B cell (primary cell): ENCODE measurements at regions not wholly inside any gene's neighbourhood (a gene's known extent, or its start where the extent isn't known, plus 50 kb on each side); places are given as distances from the start of the nearest gene placed in this dataset.

Experiments
- ATAC-seq: fragments of 200-7000 bp; cut with Tn5 transposase; one replicate; pipeline ENCODE4 v1.10.0; 2021; ENCODE audit warnings: low read depth, mild to moderate bottlenecking, moderate number of reproducible peaks, moderate library complexity
- CTCF ChIA-PET: fragments of 350-600 bp; sonication (Branson Sonifier 250); formaldehyde crosslinking; loops from one replicate; lab custom pipeline; 2021; ENCODE audit warnings: antibody characterized with exemption, inconsistent platforms; lab: Charles Lee
- POLR2A ChIA-PET: fragments of 350-600 bp; sonication (Branson Sonifier 250); formaldehyde crosslinking; loops from one replicate; lab custom pipeline; 2021; ENCODE audit warnings: antibody characterized with exemption; lab: Charles Lee
- DNase-seq: peaks from one replicate; pipeline ENCODE4 v3.0.0; 2013
- H2AFZ ChIP-seq: 2 replicates; pipeline ENCODE4 v1.6.1; 2012; ENCODE audit warnings: mild to moderate bottlenecking, low read depth, low read length; ENCODE audit not compliant: insufficient read depth, poor library complexity, severe bottlenecking
- H3K27ac ChIP-seq, 2 donors: 1 replicate in 1 of 2; 2 replicates in 1 of 2; pipeline ENCODE4 v1.5.1; 2012 to 2013; ENCODE audit warnings: low read length in 2 of 2, mild to moderate bottlenecking in 2 of 2, moderate library complexity in 1 of 2
- H3K27me3 ChIP-seq, 4 experiments: fragments of 200-600 bp in 1 of 4; sonication (generic) in 1 of 4; replicated peaks in 1 of 4; 1 replicate in 2 of 4; 2 replicates in 2 of 4; pipeline versions ENCODE4 v1.6.1 to v1.7.0; 2013 to 2016; ENCODE audit warnings: low read length in 3 of 4, mild to moderate bottlenecking in 2 of 4, mixed read lengths in 1 of 4, moderate library complexity in 1 of 4; ENCODE audit not compliant: insufficient read depth in 4 of 4, control insufficient read depth in 3 of 4; ENCODE audit errors: control extremely low read depth in 1 of 4
- H3K36me3 ChIP-seq, 2 experiments: replicated peaks in 1 of 2; 1 replicate in 1 of 2; 2 replicates in 1 of 2; pipeline versions ENCODE4 v1.6.1 to v1.7.1; 2013; ENCODE audit warnings: low read length in 1 of 2; ENCODE audit not compliant: insufficient read depth in 2 of 2, control insufficient read depth in 1 of 2; ENCODE audit errors: control extremely low read depth in 1 of 2, extremely low read depth in 1 of 2
- H3K4me1 ChIP-seq, 2 donors: fragments of 200-600 bp in 1 of 2; sonication (generic) in 1 of 2; 1 replicate in 1 of 2; 2 replicates in 1 of 2; pipeline versions ENCODE4 v1.5.1 to v1.6.1; 2013 to 2017; ENCODE audit warnings: low read length in 2 of 2; ENCODE audit not compliant: control insufficient read depth in 2 of 2, insufficient read depth in 2 of 2
- H3K4me2 ChIP-seq: replicated peaks from 2 replicates; pipeline ENCODE3; 2012; ENCODE audit warnings: mild to moderate bottlenecking, low read depth, low read length; ENCODE audit not compliant: poor library complexity, severe bottlenecking
- H3K4me3 ChIP-seq, 5 experiments: fragments of 200-600 bp in 1 of 5; sonication (generic) in 1 of 5; 1 replicate in 3 of 5; 2 replicates in 2 of 5; pipeline versions ENCODE4 v1.5.1 to v1.7.0; 2011 to 2016; ENCODE audit warnings: low read length in 4 of 5, mild to moderate bottlenecking in 4 of 5, low read depth in 2 of 5, control low read depth in 1 of 5, moderate library complexity in 1 of 5; ENCODE audit not compliant: insufficient read depth in 1 of 5; ENCODE audit errors: control extremely low read depth in 1 of 5, extremely low read depth in 1 of 5
- H3K79me2 ChIP-seq: fragments of 200-600 bp; sonication (generic); one replicate; pipeline ENCODE4 v1.6.0; 2016; ENCODE audit warnings: low read length; ENCODE audit not compliant: control insufficient read depth, insufficient read depth
- H3K9ac ChIP-seq: fragments of 200-600 bp; sonication (generic); 2 replicates; pipeline ENCODE4 v1.6.1; 2017; ENCODE audit warnings: mild to moderate bottlenecking, low read length, moderate library complexity
- H3K9me3 ChIP-seq, 3 donors: one replicate each; pipeline versions ENCODE4 v1.6.1 to v1.7.1; 2013; ENCODE audit warnings: low read length in 2 of 3; ENCODE audit not compliant: control insufficient read depth in 2 of 3, insufficient read depth in 1 of 3; ENCODE audit errors: control extremely low read depth in 1 of 3
- H4K20me1 ChIP-seq: 2 replicates; pipeline ENCODE4 v1.6.0; 2012; ENCODE audit warnings: mild to moderate bottlenecking, low read length; ENCODE audit not compliant: insufficient read depth, control insufficient read depth, poor library complexity, severe bottlenecking
- H3K27ac Mint-ChIP-seq: one replicate; pipeline ENCODE4 v1.8.0; 2021; ENCODE audit warnings: mixed read lengths
- H3K27me3 Mint-ChIP-seq: one replicate; pipeline ENCODE4 v1.8.0; 2021; ENCODE audit warnings: mixed read lengths
- H3K4me1 Mint-ChIP-seq: one replicate; pipeline ENCODE4 v1.8.0; 2021; ENCODE audit warnings: mixed read lengths
- H3K4me3 Mint-ChIP-seq: one replicate; pipeline ENCODE4 v1.8.0; 2021; ENCODE audit warnings: mixed read lengths
- H3K9me3 Mint-ChIP-seq: one replicate; pipeline ENCODE4 v1.8.0; 2022; ENCODE audit warnings: mixed read lengths; ENCODE audit not compliant: insufficient read depth
- EZH2 ChIP-seq: IDR thresholded peaks from 2 replicates; pipeline ENCODE4 v1.6.1; 2012; ENCODE audit warnings: borderline replicate concordance, low read depth, mild to moderate bottlenecking, moderate library complexity, low read length; ENCODE audit not compliant: insufficient read depth, poor library complexity, severe bottlenecking
- WGBS: methylation state at CpG from one replicate; pipeline ENCODE4 v1.1.5; 2013; ENCODE audit warnings: missing lambda C conversion rate; ENCODE audit not compliant: insufficient coverage; 5-methylcytosine and 5-hydroxymethylcytosine counted together
- intact Hi-C: fragments of 100-400 bp; cut with micrococcal nuclease; formaldehyde crosslinking; loops from one replicate; pipeline ENCODE4 v1.10.0; 2022
- TF ChIP-seq, protein P1 (sequence below): fragments of 200-600 bp; IDR thresholded peaks from one replicate; pipeline ENCODE4 v1.8.0; 2022; ENCODE audit warnings: antibody characterized with exemption, mild to moderate bottlenecking

DNA sequence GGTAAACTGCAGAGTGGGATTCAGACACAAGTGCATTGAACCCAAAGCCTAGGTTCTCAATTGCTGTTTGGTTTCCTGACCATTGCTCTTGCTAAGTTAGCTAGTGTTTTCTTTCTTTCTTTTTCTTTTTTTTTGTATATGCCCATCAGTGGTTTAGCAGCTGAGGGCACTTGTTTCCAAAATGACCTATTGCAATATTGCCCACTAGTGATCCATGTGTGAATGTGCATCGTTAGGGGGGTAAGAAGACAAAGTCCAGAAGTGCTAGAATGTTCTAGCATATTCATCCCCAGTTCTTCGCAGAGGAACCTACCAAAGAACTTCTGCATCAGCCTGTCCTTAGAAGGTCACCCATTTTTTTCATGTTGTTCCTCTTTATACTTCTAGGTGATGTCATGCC lies 252.8 kb upstream of the GPR26 start:
- no peak for TF ChIP-seq EZH2
- TF ChIP-seq, protein P1, sequence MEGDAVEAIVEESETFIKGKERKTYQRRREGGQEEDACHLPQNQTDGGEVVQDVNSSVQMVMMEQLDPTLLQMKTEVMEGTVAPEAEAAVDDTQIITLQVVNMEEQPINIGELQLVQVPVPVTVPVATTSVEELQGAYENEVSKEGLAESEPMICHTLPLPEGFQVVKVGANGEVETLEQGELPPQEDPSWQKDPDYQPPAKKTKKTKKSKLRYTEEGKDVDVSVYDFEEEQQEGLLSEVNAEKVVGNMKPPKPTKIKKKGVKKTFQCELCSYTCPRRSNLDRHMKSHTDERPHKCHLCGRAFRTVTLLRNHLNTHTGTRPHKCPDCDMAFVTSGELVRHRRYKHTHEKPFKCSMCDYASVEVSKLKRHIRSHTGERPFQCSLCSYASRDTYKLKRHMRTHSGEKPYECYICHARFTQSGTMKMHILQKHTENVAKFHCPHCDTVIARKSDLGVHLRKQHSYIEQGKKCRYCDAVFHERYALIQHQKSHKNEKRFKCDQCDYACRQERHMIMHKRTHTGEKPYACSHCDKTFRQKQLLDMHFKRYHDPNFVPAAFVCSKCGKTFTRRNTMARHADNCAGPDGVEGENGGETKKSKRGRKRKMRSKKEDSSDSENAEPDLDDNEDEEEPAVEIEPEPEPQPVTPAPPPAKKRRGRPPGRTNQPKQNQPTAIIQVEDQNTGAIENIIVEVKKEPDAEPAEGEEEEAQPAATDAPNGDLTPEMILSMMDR, result no peak
- no peak overlapping the region for H3K9ac ChIP-seq
- WGBS, result 75% methylated on average over 1 of the region's 2 CpGs
- no peak overlapping the region for H3K4me3 ChIP-seq
- no peaks in the 10 kb centered on the region for H4K20me1 ChIP-seq
- Mint-ChIP-seq H3K4me1 (no peaks in the 10 kb centered on the region), H3K27ac (no peak overlapping the region), H3K4me3 (no peak overlapping the region), H3K9me3 (no peaks in the 10 kb centered on the region), H3K27me3 (peaks cover 11% of the 10 kb centered on the region)
- POLR2A ChIA-PET, result no interaction called here
- H3K36me3 ChIP-seq, result no peaks in the 10 kb centered on the region
- H2AFZ ChIP-seq, result no peak overlapping the region
- H3K4me1 ChIP-seq, result no peaks in the 10 kb centered on the region
- H3K79me2 ChIP-seq, result no peaks in the 10 kb centered on the region
- CTCF ChIA-PET, result no interaction called here
- intact Hi-C loops, result no loop called here
- ATAC-seq (no peak), DNase-seq (no peak)
- no peak overlapping the region for H3K4me2 ChIP-seq
- no peak overlapping the region for H3K27ac ChIP-seq
- H3K9me3 ChIP-seq, result no peaks in the 10 kb centered on the region
- H3K27me3 ChIP-seq, result no peaks in the 10 kb centered on the region

DNA sequence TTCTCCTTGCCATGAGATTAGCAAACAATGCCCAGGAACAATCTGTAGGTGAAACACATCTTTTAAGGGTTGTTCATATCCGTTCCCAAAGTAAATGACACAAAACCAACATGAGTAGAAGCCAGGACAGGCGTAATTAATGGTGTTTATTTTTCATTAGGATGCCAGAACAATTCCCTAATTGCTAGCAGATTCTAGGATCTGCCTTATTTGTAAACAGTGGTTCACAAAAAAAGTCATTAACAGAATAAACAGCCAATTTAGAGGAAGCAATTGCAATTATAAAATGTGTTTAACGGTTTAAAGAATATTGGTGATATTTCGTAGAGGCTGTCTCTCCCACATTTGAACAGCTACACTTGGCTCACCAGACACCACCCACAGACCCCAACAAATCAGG lies 250.6 kb upstream of the GPR26 start:
- ChIA-PET POLR2A (no interaction called here), CTCF (no interaction called here)
- H3K4me1 ChIP-seq, result no peaks in the 10 kb centered on the region
- H3K9ac ChIP-seq, result no peak overlapping the region
- Mint-ChIP-seq H3K4me3 (no peak overlapping the region), H3K27me3 (peaks cover 11% of the 10 kb centered on the region), H3K27ac (no peak overlapping the region), H3K4me1 (no peaks in the 10 kb centered on the region), H3K9me3 (no peaks in the 10 kb centered on the region)
- TF ChIP-seq, protein P1, result no peak
- no peak for TF ChIP-seq EZH2
- no peaks in the 10 kb centered on the region for H3K9me3 ChIP-seq
- ATAC-seq, result no peak
- intact Hi-C loops, result no loop called here
- no CpG with 5 or more reads among the region's 4 CpGs for WGBS
- H3K36me3 ChIP-seq, result no peaks in the 10 kb centered on the region
- no peak overlapping the region for H2AFZ ChIP-seq
- H3K27ac ChIP-seq, result no peak overlapping the region
- no peaks in the 10 kb centered on the region for H4K20me1 ChIP-seq
- H3K4me3 ChIP-seq, result no peak overlapping the region
- H3K27me3 ChIP-seq, result no peaks in the 10 kb centered on the region
- H3K79me2 ChIP-seq, result no peaks in the 10 kb centered on the region
- no peak for DNase-seq
- H3K4me2 ChIP-seq, result no peak overlapping the region
